Islet of Langerhans (tissue), 1 donor: ENCODE measurements at regions not wholly inside any gene's neighbourhood (a gene's known extent, or its start where the extent isn't known, plus 50 kb on each side); places are given as distances from the start of the nearest gene placed in this dataset.

Source experiments
- FAIRE-seq: peaks from one replicate; lab custom pipeline; 2011; peaks lifted over from hg19 to GRCh38; lab: Jason Lieb, UNC

DNA sequence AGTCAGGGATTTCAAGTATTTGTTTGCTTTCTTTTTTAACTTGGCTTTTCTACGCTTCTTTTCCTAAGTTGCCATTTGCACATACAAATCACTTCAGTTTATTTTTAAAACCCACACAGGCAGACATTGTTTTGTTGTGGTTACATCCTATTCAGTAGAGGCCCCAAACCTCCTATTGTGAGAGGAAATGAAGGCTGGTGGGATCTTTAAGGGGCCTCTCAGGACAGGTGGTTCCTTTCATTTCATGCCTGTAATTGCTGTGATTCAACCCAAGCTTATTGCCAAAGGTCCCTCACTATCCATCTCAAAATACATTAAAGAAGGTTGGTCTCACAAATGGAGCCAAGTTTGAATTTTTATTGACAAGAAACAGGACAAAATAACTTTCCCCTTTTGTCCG is 257.1 kb downstream of the ADAMTS20 start:
- FAIRE-seq: no peak

DNA sequence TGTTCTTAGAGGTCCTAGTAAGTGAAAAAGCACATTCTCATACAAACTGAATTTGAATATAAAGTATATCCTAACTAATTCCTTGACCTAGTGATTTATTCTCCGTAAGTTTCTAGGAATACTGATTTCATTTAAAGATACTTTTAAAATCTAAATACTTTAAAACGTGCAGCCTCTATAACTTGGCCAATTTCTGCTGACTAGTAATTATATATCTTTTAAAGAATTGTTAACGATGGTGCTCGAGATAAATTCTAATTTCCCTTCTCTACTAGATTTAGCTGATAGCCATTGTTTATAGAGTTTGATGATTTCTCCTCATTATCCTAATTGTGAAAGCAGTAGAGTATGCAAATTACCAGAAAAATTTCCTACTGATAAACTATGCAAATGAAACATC is 257.9 kb downstream of the ADAMTS20 start:
- no peak for FAIRE-seq

DNA sequence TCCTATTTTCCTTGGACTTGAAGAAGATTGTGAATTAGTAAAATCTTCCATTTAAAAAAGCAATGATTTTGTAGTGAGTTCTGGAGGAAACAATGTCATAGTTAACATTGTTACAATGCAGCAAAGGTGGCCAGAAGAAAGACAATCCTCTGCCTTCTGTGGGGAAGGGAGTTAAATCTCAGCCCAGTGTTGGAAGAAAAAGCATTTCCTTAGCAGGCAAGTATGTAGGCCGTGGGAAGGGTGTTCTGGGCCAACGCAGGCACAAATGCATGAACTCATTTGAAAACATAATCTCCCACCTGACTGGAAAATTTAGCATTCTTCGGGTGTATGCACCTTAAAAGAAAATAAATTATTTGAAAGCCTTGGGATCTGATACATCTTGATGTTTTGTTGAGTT is 258.6 kb downstream of the ADAMTS20 start:
- no peak for FAIRE-seq

DNA sequence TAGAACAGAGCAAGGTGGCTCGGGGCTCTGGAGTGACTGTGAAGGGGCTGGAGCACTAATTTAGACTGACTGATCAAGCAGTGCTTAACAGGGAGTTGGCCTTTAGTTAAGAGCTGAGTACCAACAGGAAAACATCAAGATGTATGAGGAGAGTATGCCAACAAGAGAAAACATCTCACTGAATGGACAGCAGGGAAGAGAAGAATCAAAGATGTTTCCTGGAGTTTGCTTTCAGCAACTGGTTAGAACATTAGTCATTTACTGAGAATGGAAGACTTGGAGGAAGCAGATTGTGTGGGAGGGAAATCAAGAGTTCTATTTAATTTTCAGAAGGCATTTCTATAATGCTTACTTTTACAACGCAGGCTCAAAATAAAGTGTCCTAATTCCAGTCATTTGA is 259.3 kb downstream of the ADAMTS20 start:
- FAIRE-seq: no peak

DNA sequence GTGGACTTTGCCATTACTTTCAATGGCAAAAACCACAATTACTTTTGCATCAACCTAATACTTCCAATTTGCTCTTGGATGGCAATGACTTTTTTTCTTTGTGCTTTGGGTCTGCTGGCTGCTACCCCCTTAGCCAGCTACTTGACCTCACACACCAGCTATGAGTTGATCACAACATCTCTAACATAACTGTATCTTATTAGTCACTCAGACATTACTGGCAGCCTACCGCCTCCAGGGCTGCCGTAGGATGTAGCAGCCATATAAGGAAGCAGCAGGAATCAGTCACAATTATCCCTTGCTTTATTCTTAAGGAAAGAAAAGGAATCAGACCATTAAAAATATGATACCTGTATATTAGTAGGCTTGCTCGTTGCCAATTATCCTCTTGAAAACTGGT is 260.5 kb downstream of the ADAMTS20 start:
- no peak for FAIRE-seq

DNA sequence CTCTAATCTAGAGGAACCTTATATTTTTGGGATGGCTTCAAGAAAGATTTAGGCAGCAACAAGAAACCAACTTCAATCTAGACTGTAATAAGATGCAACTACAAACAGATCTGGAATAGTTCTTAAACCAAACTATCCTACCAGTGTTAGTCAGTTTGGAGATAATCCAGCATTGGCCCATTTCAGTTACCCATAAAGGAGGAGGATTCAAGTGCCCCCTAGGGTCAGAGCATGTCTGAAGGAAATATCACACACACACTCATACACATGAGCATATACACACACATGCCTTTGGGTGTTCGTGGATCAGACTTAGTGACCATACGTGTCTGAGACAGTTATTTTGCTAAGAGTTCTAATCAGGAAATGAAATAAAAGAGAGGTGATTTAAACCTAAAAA is 261.2 kb downstream of the ADAMTS20 start:
- no peak for FAIRE-seq

DNA sequence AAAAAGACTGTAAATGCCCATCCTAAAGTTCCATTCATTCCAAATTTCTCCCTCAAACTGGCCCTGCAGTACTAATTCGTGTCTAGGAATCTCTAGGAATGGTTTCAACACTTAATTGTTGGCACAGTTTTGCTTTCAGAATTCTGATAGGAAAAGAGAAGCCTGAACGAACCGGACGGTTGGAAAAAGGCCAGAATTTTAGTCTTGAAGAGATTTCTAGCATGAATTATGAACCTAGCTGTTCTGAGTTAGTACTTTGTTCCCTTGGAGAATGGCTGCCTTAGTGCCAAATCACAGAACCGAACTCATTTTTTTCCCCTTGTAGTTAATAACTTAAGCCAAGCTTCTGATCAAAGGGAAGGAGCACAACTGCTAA is 262.6 kb downstream of the ADAMTS20 start:
- no peak for FAIRE-seq

DNA sequence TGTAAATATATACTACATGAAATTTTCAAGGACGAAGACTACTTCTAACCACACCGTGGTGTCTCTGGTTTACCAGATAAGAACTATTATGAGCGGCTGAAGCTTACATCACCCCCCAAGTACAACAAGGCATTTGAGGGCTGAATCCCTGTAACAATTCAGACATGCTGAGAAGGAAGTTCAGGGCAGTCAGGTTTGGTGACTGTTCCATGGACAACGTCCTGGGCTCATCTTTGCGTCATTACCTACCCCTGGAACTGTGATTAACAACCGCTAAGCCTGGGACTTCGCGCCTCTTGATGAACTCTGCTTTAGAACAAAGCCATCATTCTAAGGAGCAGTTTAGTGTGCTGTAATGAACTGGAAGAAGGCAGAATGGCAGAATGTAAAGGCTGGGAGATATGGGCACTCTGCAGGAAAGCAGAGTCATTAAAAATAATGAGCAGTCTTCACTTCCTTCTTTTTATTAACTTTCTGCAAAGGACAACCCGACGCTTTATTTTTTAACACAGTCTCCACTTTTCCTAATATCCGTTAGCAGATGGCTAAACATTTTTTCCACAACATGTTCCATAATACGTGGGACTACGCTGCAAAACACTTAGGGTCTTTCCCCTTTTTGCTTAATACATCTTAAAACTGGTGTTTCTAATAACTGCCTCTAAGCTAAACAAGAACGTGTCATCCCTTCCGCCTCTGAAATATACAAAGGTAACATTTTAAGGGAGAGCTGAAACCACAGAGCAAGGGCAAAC is 263.2 kb downstream of the ADAMTS20 start:
- no peak for FAIRE-seq

DNA sequence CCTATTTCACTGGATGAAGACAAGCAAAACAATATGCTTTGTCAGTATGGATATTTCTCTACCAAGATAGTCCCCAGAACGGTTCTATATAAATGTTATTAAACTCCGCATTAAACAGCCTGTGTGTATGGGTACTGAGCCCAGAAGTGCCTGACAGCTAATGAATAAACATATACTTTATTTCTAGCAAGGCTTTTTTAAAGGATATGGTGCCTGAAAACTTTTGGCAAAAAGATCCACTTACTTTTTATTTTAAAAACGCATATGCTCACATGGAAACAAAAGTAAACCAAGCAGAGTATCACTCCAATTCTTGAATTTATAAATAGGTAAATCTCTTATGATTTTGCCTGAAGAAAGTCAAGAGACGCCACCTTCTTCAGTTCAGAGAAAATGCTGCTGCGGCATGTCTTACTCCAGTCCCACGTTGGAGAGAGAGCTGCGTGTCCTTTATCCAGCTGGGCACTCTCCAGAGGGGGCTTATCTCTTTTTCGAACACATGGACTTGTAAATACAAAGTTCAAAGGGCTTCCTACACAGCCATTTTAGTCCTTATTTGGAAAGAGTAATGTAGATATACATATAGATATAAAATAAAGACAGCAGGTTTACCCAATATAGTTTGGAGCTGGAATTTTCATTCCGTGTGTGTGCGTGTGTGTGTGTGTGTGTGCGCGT is 264.2 kb downstream of the ADAMTS20 start:
- FAIRE-seq: no peak

DNA sequence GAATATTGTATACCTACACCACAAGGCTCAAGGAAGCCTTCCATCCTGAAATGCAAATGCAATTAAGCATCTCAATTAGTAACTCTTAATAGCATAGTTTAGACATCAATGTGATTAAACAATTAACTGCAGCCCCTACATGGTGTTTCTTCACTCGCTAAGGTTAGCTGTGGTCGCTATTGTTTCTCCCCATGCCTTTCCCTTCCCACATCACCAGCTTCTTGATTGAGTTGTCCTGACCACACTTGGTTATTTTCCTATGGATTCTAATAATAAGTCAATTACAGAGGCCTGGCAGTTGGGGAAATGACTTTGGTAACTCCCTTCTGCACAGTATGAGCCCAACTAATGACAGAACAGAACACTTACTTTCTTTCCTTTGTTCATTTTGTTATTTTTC is 265.0 kb downstream of the ADAMTS20 start:
- FAIRE-seq: no peak

DNA sequence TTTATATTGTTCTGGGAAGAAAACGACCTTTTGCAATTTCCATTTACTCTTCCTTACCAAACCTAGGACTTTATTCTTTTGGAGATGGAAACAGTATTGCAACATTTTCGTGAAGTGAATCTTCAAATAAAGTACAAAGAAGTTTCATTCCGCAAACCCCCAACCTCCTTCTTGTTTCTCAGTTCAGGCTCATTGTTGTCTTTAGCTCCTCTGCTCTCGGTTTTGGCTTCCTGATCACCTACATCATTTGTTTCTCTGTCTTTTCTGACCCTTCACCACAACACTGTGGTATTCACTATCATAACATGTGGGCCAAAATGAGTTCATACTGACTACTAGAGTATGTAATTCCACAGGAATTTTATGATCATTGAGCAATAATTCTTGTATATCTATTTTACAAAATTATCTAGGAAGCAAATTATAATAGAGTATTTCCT is 266.8 kb downstream of the ADAMTS20 start:
- FAIRE-seq: no peak

DNA sequence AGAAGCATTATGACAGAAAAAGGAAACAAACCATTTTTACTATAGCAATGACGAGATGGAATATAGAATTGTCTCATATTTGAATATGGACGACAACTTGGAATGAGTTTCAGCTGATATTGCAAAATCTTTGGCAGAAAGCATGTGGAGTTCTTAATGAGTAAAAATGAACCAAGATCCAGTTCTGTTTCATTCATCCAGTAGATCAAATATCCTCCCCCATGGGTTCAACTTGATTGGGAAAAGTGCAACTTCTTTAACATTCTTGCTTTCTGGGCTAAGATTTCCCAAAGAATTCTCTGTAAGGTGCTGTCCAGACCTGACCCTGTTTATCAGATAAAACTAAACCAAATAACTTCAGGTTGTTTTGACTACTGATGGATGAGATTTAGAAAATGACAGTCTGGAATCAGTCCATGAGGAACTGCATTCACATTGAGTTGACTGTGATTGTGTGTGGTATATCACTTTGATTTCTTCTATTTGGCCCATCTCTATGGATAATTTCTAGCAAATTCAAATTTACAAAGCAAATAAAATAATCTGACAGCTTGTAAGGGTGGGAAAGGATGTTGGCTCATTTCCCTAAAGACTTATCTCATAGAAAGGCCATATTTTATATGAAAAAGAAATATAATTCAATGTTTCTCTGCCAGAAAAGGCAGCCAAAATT is 267.4 kb downstream of the ADAMTS20 start:
- no peak for FAIRE-seq

DNA sequence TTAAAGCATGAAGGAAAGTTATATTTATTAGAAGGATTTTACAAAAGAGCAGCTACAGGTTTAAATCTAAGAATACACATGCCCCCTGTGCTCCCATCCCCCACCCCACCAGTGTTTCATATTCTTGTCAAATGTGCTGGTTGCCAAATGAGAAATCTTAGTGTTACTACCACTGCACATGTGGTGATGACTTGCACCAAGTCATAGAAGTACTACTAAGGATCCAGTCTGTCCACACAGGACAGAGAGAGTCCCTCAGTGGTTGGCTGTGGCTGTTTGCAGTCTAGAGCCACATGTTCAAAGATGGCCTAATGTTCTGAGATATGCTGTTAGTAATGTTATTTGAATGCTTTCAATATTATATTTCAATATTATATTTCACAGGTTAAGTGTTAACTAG is 268.8 kb downstream of the ADAMTS20 start:
- FAIRE-seq: no peak

DNA sequence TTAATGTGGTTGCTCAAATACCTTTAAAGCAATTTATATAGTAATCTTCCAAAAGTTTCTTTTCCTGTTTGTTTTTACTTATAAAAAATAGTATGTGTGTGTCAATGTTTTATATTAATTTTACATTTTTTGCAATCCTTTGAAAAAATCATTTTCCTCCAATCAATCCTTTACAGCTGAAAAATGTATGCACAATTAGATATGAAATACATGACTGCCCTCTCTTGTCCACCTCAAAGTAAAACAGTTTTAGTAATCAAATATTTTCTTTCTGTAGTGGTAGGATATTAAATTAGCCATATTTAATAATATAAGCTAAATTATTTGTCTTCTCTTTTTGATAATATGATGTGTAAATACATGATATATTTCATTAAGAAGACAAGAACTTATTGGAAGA is 269.9 kb downstream of the ADAMTS20 start:
- peak; percentile 96 for FAIRE-seq

DNA sequence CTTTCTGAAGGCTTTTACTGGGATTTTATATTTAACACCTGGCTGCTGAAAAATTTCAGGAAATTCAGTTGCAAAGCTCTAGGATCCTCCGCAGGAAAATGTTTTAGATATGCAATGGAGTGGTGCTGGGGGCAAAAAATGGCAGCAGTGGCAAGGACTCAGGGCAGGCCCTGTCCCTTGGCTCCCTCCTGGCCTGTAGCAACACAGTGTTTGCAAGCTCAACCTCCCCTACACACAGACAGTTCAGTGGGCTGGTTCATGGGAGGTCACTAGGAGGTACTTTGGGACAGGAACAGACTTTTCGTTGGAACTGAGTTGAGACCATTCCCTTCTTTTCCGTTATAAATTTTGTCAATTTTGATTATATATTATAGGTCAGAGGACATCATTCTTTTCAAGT is 270.4 kb downstream of the ADAMTS20 start:
- no peak for FAIRE-seq

DNA sequence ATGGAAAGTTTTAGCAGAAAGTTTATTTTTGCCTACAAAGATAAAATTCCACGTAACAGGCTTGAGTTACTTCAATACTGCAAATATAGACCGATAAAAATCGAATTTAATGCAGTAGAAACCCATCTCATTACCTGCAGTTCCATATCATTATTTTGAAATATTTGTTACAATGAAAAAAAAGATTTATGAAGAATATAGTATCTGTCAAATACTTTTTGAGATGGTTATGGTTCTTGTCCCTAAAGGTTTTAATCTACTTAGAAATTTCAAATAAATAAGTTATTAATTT is 273.5 kb downstream of the ADAMTS20 start:
- no peak for FAIRE-seq

DNA sequence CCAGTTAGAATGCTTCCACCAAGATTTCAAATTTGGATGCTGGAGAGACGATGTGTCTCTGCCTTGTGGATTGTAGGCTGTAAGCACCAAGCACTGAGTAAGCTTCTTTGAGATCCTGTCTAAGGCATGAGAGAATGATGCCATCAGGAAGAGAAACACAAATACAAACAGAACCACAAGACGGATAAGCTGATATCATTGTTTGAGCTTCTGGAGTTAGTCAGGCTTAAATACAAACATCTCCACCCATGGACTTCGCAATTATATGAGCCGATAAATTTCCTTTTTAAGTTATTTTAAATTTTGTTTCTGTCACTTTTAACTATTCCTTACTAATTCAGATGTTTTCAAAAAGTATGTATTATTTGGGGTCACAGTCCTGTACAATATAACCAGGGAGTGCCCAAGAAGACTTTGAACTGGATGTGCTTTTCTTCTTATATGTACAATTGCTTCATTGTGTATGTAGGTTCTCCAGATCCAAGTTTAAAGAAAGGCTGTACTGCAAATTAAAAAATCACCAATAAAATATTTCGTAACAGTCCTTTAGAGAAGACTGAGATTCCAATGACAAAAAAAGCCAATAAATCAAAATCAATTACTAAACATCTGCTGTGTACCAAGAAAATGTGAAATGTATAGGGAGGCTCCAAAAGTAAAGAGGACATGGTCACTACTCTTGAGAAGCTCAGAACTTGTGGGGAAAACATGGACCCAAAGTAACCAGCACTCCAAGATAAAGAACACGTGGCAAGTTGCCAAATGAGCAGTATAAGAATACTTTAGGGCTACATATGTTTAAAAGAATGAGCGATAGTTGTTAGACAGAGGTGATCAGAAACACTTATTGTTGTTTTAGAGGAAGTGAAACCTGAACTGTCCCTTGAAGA is 274.1 kb downstream of the ADAMTS20 start:
- no peak for FAIRE-seq

DNA sequence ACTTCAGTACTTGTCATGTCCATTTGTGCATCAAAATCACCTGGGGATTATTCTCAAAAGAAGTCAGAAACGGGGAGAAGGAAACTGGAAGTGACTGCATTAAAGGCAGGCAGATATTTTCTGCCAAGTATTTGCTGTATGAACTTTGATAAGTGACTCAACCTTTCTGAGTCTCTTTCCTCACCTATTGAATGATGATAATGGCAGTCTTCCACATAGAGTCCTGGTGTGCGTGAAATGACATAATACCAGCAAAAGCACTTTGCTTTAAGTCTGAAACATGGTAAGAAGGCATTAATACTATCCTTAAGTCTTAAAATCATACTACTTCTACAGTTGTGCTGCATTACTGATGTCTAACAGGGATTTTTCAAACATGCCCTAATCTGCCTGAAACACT is 278.5 kb downstream of the ADAMTS20 start:
- FAIRE-seq: no peak

DNA sequence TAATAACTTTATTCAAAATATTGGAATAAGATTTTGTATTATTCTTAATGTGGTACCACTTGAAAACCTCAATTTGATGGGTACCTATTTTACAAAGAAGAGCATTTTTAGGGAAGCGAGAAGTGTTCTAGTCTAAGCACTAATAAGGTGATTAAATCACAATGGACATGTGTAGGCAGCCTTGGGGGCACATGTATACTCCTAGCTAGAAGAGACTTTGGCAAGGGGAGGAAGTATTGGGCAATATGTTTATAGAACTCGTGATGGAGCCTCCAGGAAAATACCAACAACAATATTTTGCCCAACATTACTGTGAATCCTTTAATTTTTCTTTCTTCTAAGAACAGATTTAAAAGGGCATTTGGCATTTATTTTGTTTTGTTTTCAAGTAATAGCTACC is 280.3 kb downstream of the ADAMTS20 start:
- no peak for FAIRE-seq

DNA sequence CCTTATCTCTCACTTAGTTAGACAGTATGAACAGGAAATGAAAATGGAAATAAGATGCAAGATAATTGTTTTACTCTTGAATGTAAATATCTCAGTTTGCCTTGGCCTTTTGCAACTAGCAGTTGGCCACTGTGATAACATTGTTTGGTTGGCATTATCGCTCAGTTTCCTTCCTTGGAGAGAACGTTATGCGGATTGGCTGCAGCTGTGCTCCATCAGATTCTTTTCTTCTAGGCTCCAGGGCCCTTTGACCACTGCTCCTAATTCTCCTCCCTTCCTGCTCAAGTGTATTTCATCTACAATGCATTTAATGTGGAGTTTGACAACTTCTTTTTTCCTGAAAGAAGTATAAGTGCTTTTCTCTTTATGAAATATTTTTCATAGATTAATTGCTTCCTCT is 284.2 kb downstream of the ADAMTS20 start:
- no peak for FAIRE-seq

DNA sequence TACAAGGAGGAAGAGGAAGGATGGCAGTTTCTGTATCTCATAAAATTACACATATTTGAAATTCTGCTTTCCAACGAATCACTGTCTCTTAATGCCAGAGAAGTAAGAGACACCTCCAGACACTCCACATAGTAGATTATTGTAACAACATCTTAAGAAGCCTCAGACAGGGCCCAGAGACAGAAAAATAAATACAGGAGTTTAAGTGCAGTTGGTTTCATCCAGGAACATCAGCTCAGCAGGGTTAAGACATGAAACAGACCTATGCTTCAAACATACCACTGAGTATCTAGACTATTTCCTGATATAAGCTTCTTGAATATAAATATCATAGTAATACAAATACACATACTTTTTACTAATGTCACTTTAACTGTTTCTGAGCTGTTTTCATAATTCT is 290.3 kb downstream of the ADAMTS20 start:
- FAIRE-seq: no peak

DNA sequence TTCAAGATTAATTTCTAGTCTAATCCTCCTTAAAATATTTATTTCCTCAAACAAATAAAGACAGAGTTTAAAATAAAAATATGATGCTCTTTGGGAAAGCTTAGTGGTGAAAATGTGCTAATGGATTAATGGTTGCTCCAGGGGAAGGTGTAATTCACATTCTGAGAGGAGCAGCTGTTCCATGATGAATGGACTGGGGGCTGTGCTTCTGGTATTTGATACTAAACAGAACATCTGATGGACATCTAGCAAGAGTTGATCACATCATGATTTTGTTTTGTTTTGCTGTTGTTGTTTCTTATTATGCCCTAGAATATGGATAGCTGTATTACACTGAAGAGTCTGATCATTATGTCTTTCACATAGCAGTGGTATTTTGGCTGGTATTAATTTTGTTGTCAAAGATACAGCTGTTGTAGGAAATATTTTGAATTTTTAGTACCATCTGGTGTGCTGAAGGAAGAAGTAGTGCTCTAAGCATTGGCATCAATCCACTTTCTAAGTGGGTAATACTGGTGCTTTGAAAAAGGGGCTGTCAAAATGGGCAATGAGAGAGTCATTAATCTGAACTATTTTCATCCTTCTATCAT is 296.4 kb downstream of the ADAMTS20 start:
- no peak for FAIRE-seq
